H1 (cell line): ENCODE measurements at regions not wholly inside any gene's neighbourhood (a gene's known extent, or its start where the extent isn't known, plus 50 kb on each side); places are given as distances from the start of the nearest gene placed in this dataset.

ENCODE experiments used
- CTCF ChIA-PET: fragments of 300-600 bp; sonication (Branson Sonifier 250); formaldehyde crosslinking; loops from one replicate; lab custom pipeline; 2021; ENCODE audit not compliant: partially characterized antibody; lab: Charles Lee
- POLR2A ChIA-PET: fragments of 300-600 bp; sonication (Branson Sonifier 250); formaldehyde crosslinking; loops from one replicate; lab custom pipeline; 2021; ENCODE audit warnings: inconsistent platforms; ENCODE audit not compliant: partially characterized antibody; lab: Charles Lee
- DNase-seq, 2 experiments: peaks; one replicate each; pipeline versions ENCODE4 v3.0.0 to v3.0.0-alpha.2; 2010 to 2022; ENCODE audit warnings: low spot score in 2 of 2, low read depth in 1 of 2, mixed read lengths in 1 of 2
- FAIRE-seq: peaks from 2 replicates; lab custom pipeline; 2011; peaks lifted over from hg19 to GRCh38; lab: Jason Lieb, UNC
- H2AFZ ChIP-seq: 2 replicates; pipeline ENCODE4 v1.8.1; 2012; ENCODE audit warnings: low read length, inconsistent platforms
- H2AK5ac ChIP-seq: 2 replicates; pipeline ENCODE4 v1.6.1; 2013; ENCODE audit warnings: low read depth, low read length
- H2BK120ac ChIP-seq: replicated peaks from 2 replicates; pipeline ENCODE3; 2013; ENCODE audit warnings: low read depth, low read length, inconsistent platforms
- H2BK12ac ChIP-seq: 2 replicates; pipeline ENCODE4 v1.6.1; 2013; ENCODE audit warnings: low read depth, low read length
- H2BK15ac ChIP-seq: 2 replicates; pipeline ENCODE4 v1.6.1; 2013; ENCODE audit warnings: low read length
- H2BK20ac ChIP-seq: 2 replicates; pipeline ENCODE4 v1.6.1; 2013; ENCODE audit warnings: low read length
- H2BK5ac ChIP-seq: 2 replicates; pipeline ENCODE4 v1.6.1; 2013; ENCODE audit warnings: low read depth, low read length
- H3K14ac ChIP-seq: 2 replicates; pipeline ENCODE4 v1.6.1; 2013; ENCODE audit warnings: inconsistent platforms; ENCODE audit not compliant: insufficient read length
- H3K18ac ChIP-seq: 2 replicates; pipeline ENCODE4 v1.6.1; 2013; ENCODE audit warnings: low read length; ENCODE audit errors: extremely low read depth
- H3K23ac ChIP-seq: 2 replicates; pipeline ENCODE4 v1.6.1; 2013; ENCODE audit warnings: inconsistent platforms; ENCODE audit not compliant: insufficient read length
- H3K23me2 ChIP-seq: 2 replicates; pipeline ENCODE4 v1.6.1; 2013; ENCODE audit warnings: low read depth, low read length
- H3K27ac ChIP-seq: 2 replicates; pipeline ENCODE4 v1.6.1; 2011; ENCODE audit warnings: low read depth, low read length, inconsistent platforms
- H3K27me3 ChIP-seq, 4 experiments: replicated peaks in 1 of 4; 1 replicate in 1 of 4; 2 replicates in 3 of 4; pipeline versions ENCODE4 v1.6.1 to v1.8.1; 2011 to 2013; ENCODE audit warnings: low read length in 3 of 4, mild to moderate bottlenecking in 3 of 4, inconsistent platforms in 2 of 4, mixed read lengths in 2 of 4, moderate library complexity in 1 of 4; ENCODE audit not compliant: control insufficient read depth in 3 of 4, insufficient read depth in 3 of 4; ENCODE audit errors: extremely low read depth in 1 of 4
- H3K36me3 ChIP-seq, 4 experiments: 2 replicates each; pipeline versions ENCODE4 v1.6.1 to v1.8.1; 2011 to 2013; ENCODE audit warnings: mild to moderate bottlenecking in 4 of 4, low read length in 3 of 4, moderate library complexity in 2 of 4, control low read depth in 1 of 4, inconsistent platforms in 1 of 4; ENCODE audit not compliant: insufficient read depth in 4 of 4, control insufficient read depth in 2 of 4
- H3K4ac ChIP-seq: replicated peaks from 2 replicates; pipeline ENCODE3; 2013; ENCODE audit warnings: low read length, low read depth, mixed read lengths, inconsistent platforms; ENCODE audit not compliant: insufficient read length
- H3K4me1 ChIP-seq, 4 experiments: replicated peaks in 1 of 4; 1 replicate in 1 of 4; 2 replicates in 3 of 4; pipeline versions ENCODE4 v1.6.1 to v1.8.1; 2011 to 2013; ENCODE audit warnings: low read length in 3 of 4, inconsistent platforms in 2 of 4, mixed read lengths in 1 of 4; ENCODE audit not compliant: insufficient read depth in 4 of 4, control insufficient read depth in 3 of 4
- H3K4me2 ChIP-seq, 2 experiments: 2 replicates each; pipeline versions ENCODE4 v1.6.1 to v1.8.1; 2011 to 2013; ENCODE audit warnings: low read depth in 2 of 2, low read length in 2 of 2, control low read depth in 1 of 2, inconsistent platforms in 1 of 2, mild to moderate bottlenecking in 1 of 2; ENCODE audit not compliant: insufficient read depth in 1 of 2
- H3K4me3 ChIP-seq, 4 experiments: fragments of 200-600, 300-600 bp in 1 of 4; sonication (generic), shearing (Covaris generic), sonication (Bioruptor Twin) in 1 of 4; 2 replicates each; pipeline versions ENCODE4 v1.5.1 to v1.8.1; 2011 to 2016; ENCODE audit warnings: low read length in 4 of 4, low read depth in 3 of 4, control low read depth in 2 of 4, inconsistent platforms in 2 of 4, mild to moderate bottlenecking in 2 of 4, mixed read lengths in 1 of 4, moderate library complexity in 1 of 4; ENCODE audit not compliant: insufficient read depth in 2 of 4; ENCODE audit errors: extremely low read depth in 1 of 4
- H3K56ac ChIP-seq: replicated peaks from 2 replicates; pipeline ENCODE3; 2013; ENCODE audit warnings: low read depth, mild to moderate bottlenecking, mixed read lengths, low read length, inconsistent platforms; ENCODE audit not compliant: insufficient read length
- H3K79me1 ChIP-seq: 2 replicates; pipeline ENCODE4 v1.6.1; 2013; ENCODE audit warnings: low read depth, low read length, control low read depth
- H3K79me2 ChIP-seq, 2 experiments: 2 replicates each; pipeline versions ENCODE4 v1.6.1 to v1.8.1; 2012 to 2013; ENCODE audit warnings: low read length in 2 of 2, mild to moderate bottlenecking in 2 of 2, inconsistent platforms in 1 of 2; ENCODE audit not compliant: insufficient read depth in 2 of 2, control insufficient read depth in 1 of 2
- H3K9ac ChIP-seq, 4 experiments: replicated peaks in 1 of 4; 1 replicate in 1 of 4; 2 replicates in 3 of 4; pipeline versions ENCODE4 v1.6.1 to v1.8.1; 2011 to 2013; ENCODE audit warnings: low read depth in 3 of 4, low read length in 3 of 4, control low read depth in 2 of 4, mild to moderate bottlenecking in 2 of 4, moderate library complexity in 2 of 4, inconsistent platforms in 1 of 4; ENCODE audit errors: extremely low read depth in 1 of 4
- H3K9me3 ChIP-seq, 2 experiments: 2 replicates each; pipeline versions ENCODE4 v1.6.1 to v1.8.1; 2012 to 2013; ENCODE audit warnings: mild to moderate bottlenecking in 2 of 2, moderate library complexity in 2 of 2, control low read depth in 1 of 2, inconsistent platforms in 1 of 2, low read depth in 1 of 2, low read length in 1 of 2, mixed read lengths in 1 of 2; ENCODE audit not compliant: insufficient read depth in 2 of 2
- H4K20me1 ChIP-seq, 2 experiments: replicated peaks in 1 of 2; 2 replicates each; pipeline versions ENCODE3 to v1.8.1; 2011 to 2013; ENCODE audit warnings: inconsistent platforms in 2 of 2, low read length in 2 of 2, mild to moderate bottlenecking in 1 of 2; ENCODE audit not compliant: insufficient read depth in 2 of 2, control insufficient read depth in 1 of 2
- H4K5ac ChIP-seq: 2 replicates; pipeline ENCODE4 v1.6.1; 2013; ENCODE audit warnings: low read length, low read depth, mixed read lengths, inconsistent platforms; ENCODE audit not compliant: insufficient read length
- H4K8ac ChIP-seq: 2 replicates; pipeline ENCODE4 v1.8.0; 2013; ENCODE audit warnings: mild to moderate bottlenecking, moderate library complexity, low read length, inconsistent platforms; ENCODE audit not compliant: insufficient read depth; ENCODE audit errors: extremely low read depth
- H4K91ac ChIP-seq: replicated peaks from 2 replicates; pipeline ENCODE3; 2013; ENCODE audit warnings: low read length, mixed read lengths, inconsistent platforms; ENCODE audit not compliant: insufficient read length
- RAD21 ChIP-seq, 2 experiments: IDR thresholded peaks in 1 of 2; conservative IDR thresholded peaks in 1 of 2; 2 replicates each; pipeline ENCODE4 v1.6.1; 2011; ENCODE audit warnings: low read depth in 2 of 2, low read length in 2 of 2, improper control_type of control experiment in 1 of 2, inconsistent platforms in 1 of 2, mild to moderate bottlenecking in 1 of 2, moderate library complexity in 1 of 2
- WGBS, 2 experiments: shearing (Covaris generic) in 1 of 2; methylation state at CpG; one replicate each; pipeline versions ENCODE4 v1.1.6 to v1.1.7; 2013 to 2015; ENCODE audit warnings: low lambda C conversion rate in 2 of 2, mixed read lengths in 2 of 2, inconsistent platforms in 1 of 2, low coverage in 1 of 2, missing lambda C conversion rate in 1 of 2; ENCODE audit not compliant: insufficient replicate concordance in 2 of 2, insufficient coverage in 1 of 2, insufficient read length in 1 of 2; ENCODE audit errors: extremely low coverage in 1 of 2, missing lambda C conversion rate in 1 of 2; 5-methylcytosine and 5-hydroxymethylcytosine counted together

DNA sequence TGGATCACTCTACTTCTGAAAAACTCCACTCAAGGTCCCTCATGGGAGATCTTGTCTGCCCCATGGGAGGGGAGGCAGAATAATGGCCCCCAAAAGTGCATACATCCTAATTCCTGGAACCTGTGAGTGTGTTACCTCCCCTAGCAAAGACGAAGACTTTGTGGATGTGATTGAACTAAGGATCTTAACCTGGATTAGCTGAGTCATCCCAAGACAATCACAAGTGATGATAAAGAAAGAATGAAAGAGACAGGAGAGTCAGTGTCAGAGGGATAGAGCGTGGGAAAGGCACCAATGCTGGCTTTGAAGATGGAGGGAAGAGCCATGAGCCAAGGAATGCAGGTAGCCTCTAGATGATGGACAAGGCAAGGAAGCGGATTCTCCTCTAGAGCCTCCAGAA, 374.7 kb upstream of the DYNLRB2 start:
- 0 out of 4 replicates have a peak, but pooled peaks cover 0 to 4% of the 10 kb centered on the region in 2 experiments for H3K9me3 ChIP-seq
- no peak overlapping the region for H3K9ac ChIP-seq
- H2AK5ac ChIP-seq = no peak overlapping the region
- no peaks in the 10 kb centered on the region for H3K27me3 ChIP-seq
- POLR2A ChIA-PET = no interaction called here
- H2AFZ ChIP-seq = no peak overlapping the region
- H4K91ac ChIP-seq = no peak overlapping the region
- H4K5ac ChIP-seq = no peak overlapping the region
- H2BK5ac ChIP-seq = no peak overlapping the region
- 91% methylated on average over 3 of the region's 3 CpGs; no CpG with 5 or more reads in 1 of the 2 experiments for whole genome bisulfite sequencing, 2 experiments
- H3K23me2 ChIP-seq = peaks cover under 1% of the 10 kb centered on the region; the same call in 1 of the 2 replicates
- H3K4ac ChIP-seq = no peak overlapping the region
- no peak overlapping the region for H3K27ac ChIP-seq
- no peak overlapping the region for H3K4me3 ChIP-seq
- TF ChIP-seq RAD21 (IDR thresholded peaks at IDR 0.05 in 1 of 2, conservative IDR thresholded peaks at IDR 0.05 in 1 of 2; ENCODE audit: low read depth in 2 of 2, low read length in 2 of 2) = no peak
- no peaks in the 10 kb centered on the region for H3K79me1 ChIP-seq
- H3K79me2 ChIP-seq = no peaks in the 10 kb centered on the region
- no peak overlapping the region for H3K18ac ChIP-seq
- no peak overlapping the region for H2BK20ac ChIP-seq
- no peak overlapping the region for H3K23ac ChIP-seq
- H2BK120ac ChIP-seq = no peak overlapping the region
- no peak overlapping the region for H3K4me2 ChIP-seq
- no peak overlapping the region for H2BK12ac ChIP-seq
- no peak for FAIRE-seq
- H4K20me1 ChIP-seq = peaks cover 0 to under 1% of the 10 kb centered on the region in 2 experiments
- no peak overlapping the region for H2BK15ac ChIP-seq
- H3K14ac ChIP-seq = no peak overlapping the region
- H3K56ac ChIP-seq = no peak overlapping the region
- no peaks in the 10 kb centered on the region for H3K4me1 ChIP-seq
- DNase-seq = no peak
- CTCF ChIA-PET = no interaction called here
- H3K36me3 ChIP-seq = no peaks in the 10 kb centered on the region
- H4K8ac ChIP-seq = no peak overlapping the region
